Ishikawa (cell line): ENCODE measurements at regions not wholly inside any gene's neighbourhood (a gene's known extent, or its start where the extent isn't known, plus 50 kb on each side); places are given as distances from the start of the nearest gene placed in this dataset.
A peak's percentile ranks its signal among the peaks of the same experiment; 100 is the strongest.

ENCODE experiments used
- CEBPB ChIP-seq: IDR thresholded peaks from 2 replicates; pipeline ENCODE4 v1.6.1; 2012
- CREB1 ChIP-seq: IDR thresholded peaks from 2 replicates; pipeline ENCODE4 v1.6.1; 2012; ENCODE audit warnings: low read depth
- EGR1 ChIP-seq: IDR thresholded peaks from 2 replicates; pipeline ENCODE4 v1.6.1; 2012
- EP300 ChIP-seq: IDR thresholded peaks from 2 replicates; pipeline ENCODE4 v1.6.1; 2012; ENCODE audit warnings: borderline replicate concordance
- FOXM1 ChIP-seq: IDR thresholded peaks from 2 replicates; pipeline ENCODE4 v1.6.1; 2012; ENCODE audit warnings: low read depth, borderline replicate concordance
- MAX ChIP-seq: IDR thresholded peaks from 2 replicates; pipeline ENCODE4 v1.6.1; 2012
- NFIC ChIP-seq: IDR thresholded peaks from 2 replicates; pipeline ENCODE4 v1.6.1; 2012
- RAD21 ChIP-seq: IDR thresholded peaks from 2 replicates; pipeline ENCODE4 v1.6.1; 2012; ENCODE audit warnings: low read depth
- REST ChIP-seq: IDR thresholded peaks from 2 replicates; pipeline ENCODE4 v1.6.1; 2012; ENCODE audit warnings: low read depth, mild to moderate bottlenecking
- TAF1 ChIP-seq: IDR thresholded peaks from 2 replicates; pipeline ENCODE4 v1.6.1; 2012; ENCODE audit warnings: low read depth, mild to moderate bottlenecking
- TCF12 ChIP-seq: IDR thresholded peaks from 2 replicates; pipeline ENCODE4 v1.6.1; 2012; ENCODE audit warnings: low read depth
- TEAD4 ChIP-seq: IDR thresholded peaks from 2 replicates; pipeline ENCODE4 v1.6.1; 2012
- USF1 ChIP-seq: IDR thresholded peaks from 2 replicates; pipeline ENCODE4 v1.6.1; 2012
- YY1 ChIP-seq: IDR thresholded peaks from 2 replicates; pipeline ENCODE4 v1.6.1; 2012; ENCODE audit warnings: low read depth
- ZBTB7A ChIP-seq: IDR thresholded peaks from 2 replicates; pipeline ENCODE4 v1.6.1; 2012; ENCODE audit warnings: low read depth

- TF ChIP-seq NFIC (no peak), MAX (no peak), TEAD4 (no peak), YY1 (no peak), FOXM1 (no peak), ZBTB7A (no peak), REST (no peak), CEBPB (no peak), CREB1 (no peak), TCF12 (no peak), USF1 (no peak), EGR1 (no peak), EP300 (no peak), RAD21 (no peak)
Measured at GRCh38 chr7:89621925-89622641, 532.2 kb upstream of the STEAP1 start.

GRCh38 chr7:89623018-89623672, 531.1 kb upstream of the STEAP1 start:
- peak; percentile 77 for TF ChIP-seq RAD21
- TF ChIP-seq EP300: no peak
- TF ChIP-seq MAX: no peak
- 0 out of 2 replicates have a peak, but pooled peaks have one; percentile 34 for TF ChIP-seq YY1
- TF ChIP-seq EGR1: no peak
- no peak for TF ChIP-seq TCF12
- no peak for TF ChIP-seq REST
- TF ChIP-seq FOXM1: no peak
- TF ChIP-seq NFIC: no peak
- TF ChIP-seq CEBPB: no peak
- TF ChIP-seq CREB1: no peak

- TF ChIP-seq ZBTB7A (no peak), NFIC (no peak), CREB1 (no peak), TAF1 (no peak), EP300 (no peak), TEAD4 (no peak), RAD21 (no peak), REST (no peak), CEBPB (no peak), MAX (no peak), FOXM1 (no peak), YY1 (no peak)
Measured at GRCh38 chr7:89648509-89648908, 505.8 kb upstream of the STEAP1 start.

- TF ChIP-seq MAX: no peak
- no peak for TF ChIP-seq CREB1
- no peak for TF ChIP-seq RAD21
- no peak for TF ChIP-seq ZBTB7A
- no peak for TF ChIP-seq TAF1
- no peak for TF ChIP-seq REST
- TF ChIP-seq USF1: no peak
- no peak for TF ChIP-seq FOXM1
- TF ChIP-seq EP300: no peak
- TF ChIP-seq TEAD4: no peak
- TF ChIP-seq NFIC: no peak
- no peak for TF ChIP-seq YY1
- TF ChIP-seq TCF12: no peak
- TF ChIP-seq CEBPB: no peak
- no peak for TF ChIP-seq EGR1
Measured at GRCh38 chr7:89655946-89656345, 498.3 kb upstream of the STEAP1 start.
